Upper lobe of left lung (tissue), 6 donors: ENCODE measurements at regions not wholly inside any gene's neighbourhood (a gene's known extent, or its start where the extent isn't known, plus 50 kb on each side); places are given as distances from the start of the nearest gene placed in this dataset.
A peak's percentile ranks its signal among the peaks of the same experiment; 100 is the strongest.

Source experiments
- ATAC-seq, 2 donors: fragments of 200-7000 bp; cut with Tn5 transposase; one replicate each; pipeline ENCODE4 v1.9.1; 2022; ENCODE audit warnings: mild to moderate bottlenecking in 2 of 2, moderate library complexity in 2 of 2; ENCODE audit not compliant: low FRiP score in 2 of 2
- DNase-seq, 2 donors: peaks; one replicate each; pipeline ENCODE4 v3.0.0-alpha.2; 2019 to 2020
- H3K27ac ChIP-seq, 4 donors: fragments of 200-600 bp; sonication (generic); one replicate each; pipeline ENCODE4 v1.5.1; 2016 to 2019
- H3K27me3 ChIP-seq, 4 donors: fragments of 200-600 bp; sonication (generic); one replicate each; pipeline ENCODE4 v1.5.1; 2017 to 2019
- H3K36me3 ChIP-seq, 4 donors: fragments of 200-600 bp; sonication (generic); one replicate each; pipeline ENCODE4 v1.5.1; 2016 to 2019
- H3K4me1 ChIP-seq, 4 donors: fragments of 200-600 bp; sonication (generic); one replicate each; pipeline ENCODE4 v1.5.1; 2018 to 2019
- H3K4me3 ChIP-seq, 4 donors: fragments of 200-600 bp; sonication (generic); one replicate each; pipeline ENCODE4 v1.5.1; 2017 to 2019; ENCODE audit warnings: mild to moderate bottlenecking in 2 of 4, moderate library complexity in 1 of 4
- H3K9me3 ChIP-seq, 4 donors: fragments of 200-600 bp; sonication (generic); one replicate each; pipeline ENCODE4 v1.5.1; 2018 to 2019
- CTCF ChIP-seq, 6 experiments: fragments of 450-650 bp in 4 of 6; fragments of 200-600 bp in 2 of 6; sonication (generic) in 2 of 6; IDR thresholded peaks; one replicate each; pipeline ENCODE4 v1.5.1; 2016 to 2019; ENCODE audit warnings: antibody characterized with exemption in 6 of 6
- EP300 ChIP-seq, 4 donors: sonication (generic); formaldehyde crosslinking; IDR thresholded peaks; one replicate each; pipeline ENCODE4 v1.5.1; 2017; ENCODE audit warnings: antibody characterized with exemption in 4 of 4, control low read depth in 2 of 4
- POLR2A ChIP-seq, 4 donors: fragments of 450-650 bp; IDR thresholded peaks; one replicate each; pipeline ENCODE4 v1.5.1; 2016 to 2017; ENCODE audit warnings: antibody characterized with exemption in 4 of 4, mild to moderate bottlenecking in 2 of 4
- POLR2AphosphoS5 ChIP-seq, 2 donors: sonication (generic); formaldehyde crosslinking; IDR thresholded peaks; one replicate each; pipeline ENCODE4 v1.5.1; 2017; ENCODE audit warnings: antibody characterized with exemption in 2 of 2
- WGBS, 2 donors: methylation state at CpG; one replicate each; pipeline ENCODE4 v1.1.5; 2017 to 2018; 5-methylcytosine and 5-hydroxymethylcytosine counted together
- donor health status: DM: no; HTN: no; CAD: no; lungs with moderate emphysema.
- donor health status: DM: no; HTN: yes; CAD: no; lungs with severe emphysema.

GRCh38 chr5:175070283-175070682 lies 345.9 kb downstream of the MSX2 start:
- Histone ChIP-seq H3K27me3 (no peaks in the 10 kb centered on the region), H3K27ac (no peak overlapping the region), H3K9me3 (no peaks in the 10 kb centered on the region), H3K4me1 (no peaks in the 10 kb centered on the region), H3K36me3 (no peaks in the 10 kb centered on the region), H3K4me3 (no peak overlapping the region)
- DNase-seq (no peak), ATAC-seq (no peak)
- TF ChIP-seq POLR2AphosphoS5 (IDR thresholded peaks at IDR 0.05) (no peak), POLR2A (IDR thresholded peaks at IDR 0.05) (no peak), CTCF (IDR thresholded peaks at IDR 0.05) (no peak), EP300 (IDR thresholded peaks at IDR 0.05) (no peak)

- peaks cover 0 to 11% (median 0%) of the 10 kb centered on the region in 4 donors for H3K4me1 ChIP-seq
- TF ChIP-seq POLR2AphosphoS5 (IDR thresholded peaks at IDR 0.05) (no peak), EP300 (IDR thresholded peaks at IDR 0.05) (no peak), POLR2A (IDR thresholded peaks at IDR 0.05) (no peak), CTCF (IDR thresholded peaks at IDR 0.05) (no peak)
- H3K27me3 ChIP-seq: no peaks in the 10 kb centered on the region
- H3K36me3 ChIP-seq: no peaks in the 10 kb centered on the region
- DNase-seq (no peak), ATAC-seq (no peak)
- WGBS, 2 donors: 20 to 43% methylated on average over 2 of the region's 2 CpGs
- peak overlapping the region in 2 of 4 donors; percentile 14 to 18 for H3K4me3 ChIP-seq
- H3K9me3 ChIP-seq: no peaks in the 10 kb centered on the region
- no peak overlapping the region for H3K27ac ChIP-seq
These were observed 335.9 kb downstream of the MSX2 start for GRCh38 chr5:175060257-175060656.

GRCh38 chr5:175059687-175060211 lies 335.4 kb downstream of the MSX2 start:
- Histone ChIP-seq H3K36me3 (no peaks in the 10 kb centered on the region), H3K9me3 (no peaks in the 10 kb centered on the region), H3K4me1 (peaks cover 0 to 11% (median 0%) of the 10 kb centered on the region in 4 donors), H3K27me3 (no peaks in the 10 kb centered on the region), H3K27ac (no peak overlapping the region), H3K4me3 (peak overlapping the region in 2 of 4 donors; percentile 14 to 18)
- DNase-seq (peak in 1 of 2 donors; percentile 75), ATAC-seq (no peak)
- WGBS, 2 donors: 2 to 4% methylated on average over 22 of the region's 22 CpGs
- no peak for TF ChIP-seq CTCF (IDR thresholded peaks at IDR 0.05)
- TF ChIP-seq EP300 (IDR thresholded peaks at IDR 0.05): no peak

DNA sequence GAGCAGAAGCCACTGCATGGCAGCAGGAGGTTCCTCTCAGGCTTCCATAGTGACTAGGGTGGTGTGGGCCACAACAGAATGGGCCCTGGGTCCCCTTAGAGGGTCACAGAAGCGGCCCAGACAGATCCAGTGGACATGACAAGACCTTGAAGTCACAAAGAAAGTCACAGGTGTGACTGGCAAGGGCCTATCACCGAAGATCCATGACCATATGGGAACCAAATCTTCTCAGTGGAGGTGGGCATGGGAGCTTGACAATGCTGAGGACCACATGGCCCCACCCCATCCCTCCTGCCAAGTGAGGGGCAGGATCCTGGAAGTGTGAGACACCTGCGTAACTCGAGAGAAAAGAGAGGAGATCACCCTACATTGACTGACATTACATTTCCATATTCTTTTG lies 332.4 kb downstream of the MSX2 start:
- TF ChIP-seq EP300 (IDR thresholded peaks at IDR 0.05): no peak
- no peak for TF ChIP-seq CTCF (IDR thresholded peaks at IDR 0.05)
- no peak for TF ChIP-seq POLR2AphosphoS5 (IDR thresholded peaks at IDR 0.05)
- no peak for TF ChIP-seq POLR2A (IDR thresholded peaks at IDR 0.05)
- H3K36me3 ChIP-seq: no peaks in the 10 kb centered on the region
- 72 to 79% methylated on average over 4 of the region's 4 CpGs for WGBS, 2 donors

DNA sequence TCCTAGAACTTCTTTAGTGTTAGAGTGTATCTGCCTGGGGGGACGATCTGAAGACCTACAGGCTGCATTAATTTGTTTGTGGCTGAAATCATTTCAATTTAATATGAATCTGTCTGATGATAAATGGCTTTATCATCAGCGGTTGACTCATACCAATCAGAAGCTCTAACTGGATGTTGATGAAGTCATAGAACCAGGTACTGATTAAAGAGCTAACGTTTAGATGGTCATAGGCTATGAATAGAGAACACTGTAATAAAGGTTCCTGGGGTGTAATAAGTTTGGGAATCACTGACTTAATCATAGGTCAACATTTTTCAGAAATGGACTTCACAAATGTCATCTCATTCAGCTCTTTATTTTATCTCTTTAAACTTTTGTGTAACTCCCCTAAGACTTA lies 329.9 kb downstream of the MSX2 start:
- WGBS, 2 donors: 67 to 74% methylated on average over 3 of the region's 3 CpGs
- no peaks in the 10 kb centered on the region for H3K27me3 ChIP-seq
- no peak for TF ChIP-seq CTCF (IDR thresholded peaks at IDR 0.05)
- TF ChIP-seq POLR2AphosphoS5 (IDR thresholded peaks at IDR 0.05): no peak
- no peak for TF ChIP-seq EP300 (IDR thresholded peaks at IDR 0.05)
- no peak for TF ChIP-seq POLR2A (IDR thresholded peaks at IDR 0.05)

More for the DNA sequence above, 332.4 kb downstream of the MSX2 start:
- DNase-seq: no peak
- Histone ChIP-seq H3K4me3 (no peak overlapping the region), H3K27ac (no peak overlapping the region), H3K27me3 (no peaks in the 10 kb centered on the region), H3K9me3 (no peaks in the 10 kb centered on the region), H3K4me1 (peaks cover 0 to 11% (median 0%) of the 10 kb centered on the region in 4 donors)
- ATAC-seq: no peak

More for the DNA sequence above, 329.9 kb downstream of the MSX2 start:
- Histone ChIP-seq H3K36me3 (no peaks in the 10 kb centered on the region), H3K27ac (no peak overlapping the region), H3K9me3 (no peaks in the 10 kb centered on the region), H3K4me1 (peaks cover 0 to under 1% (median 0%) of the 10 kb centered on the region in 4 donors), H3K4me3 (no peak overlapping the region)
- ATAC-seq (no peak), DNase-seq (no peak)
